ENCODE measurements at regions not wholly inside any gene's neighbourhood (a gene's known extent, or its start where the extent isn't known, plus 50 kb on each side); places are given as distances from the start of the nearest gene placed in this dataset.

DNA sequence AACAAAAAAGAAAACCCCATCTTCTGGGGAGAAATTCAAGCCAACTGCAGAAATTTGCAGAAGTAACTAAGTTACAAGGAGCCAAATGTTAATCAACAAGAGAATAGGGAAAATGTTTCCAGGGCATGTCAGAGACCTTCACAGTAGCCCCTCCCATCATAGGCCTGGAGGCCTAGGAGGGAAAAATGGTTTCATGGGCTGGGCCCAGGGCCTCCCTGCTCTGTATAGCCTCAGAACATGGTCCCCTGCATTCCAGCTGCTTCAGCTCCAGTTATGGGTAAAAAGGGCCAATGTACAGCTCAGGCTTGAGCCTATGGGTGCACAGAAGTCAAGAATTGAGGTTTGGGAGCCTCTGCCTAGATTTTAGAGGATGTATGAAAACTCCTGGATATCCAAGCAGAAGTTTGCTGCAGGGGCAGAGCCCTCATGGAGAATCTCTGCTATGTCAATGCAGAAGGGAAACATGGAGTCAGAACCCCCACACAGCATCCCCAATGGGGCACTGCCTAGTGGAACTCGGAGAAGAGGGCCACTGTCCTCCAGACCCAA lies 260.9 kb downstream of the DUSP6 start:
- H3K36me3 ChIP-seq: no peaks in the 10 kb centered on the region
- ATAC-seq (ENCODE audit: insufficient number of reproducible peaks, low FRiP score, low read depth): no peak
- H3K4me1 ChIP-seq (ENCODE audit: control insufficient read depth in 1 of 2, low read depth in 2 of 2): no peaks in the 10 kb centered on the region
- no peak for DNase-seq (ENCODE audit: low spot score)
- H3K27me3 ChIP-seq (replicated peaks; ENCODE audit: insufficient read depth): no peaks in the 10 kb centered on the region
- no peak overlapping the region for H3K27ac ChIP-seq
- TF ChIP-seq, protein P1, sequence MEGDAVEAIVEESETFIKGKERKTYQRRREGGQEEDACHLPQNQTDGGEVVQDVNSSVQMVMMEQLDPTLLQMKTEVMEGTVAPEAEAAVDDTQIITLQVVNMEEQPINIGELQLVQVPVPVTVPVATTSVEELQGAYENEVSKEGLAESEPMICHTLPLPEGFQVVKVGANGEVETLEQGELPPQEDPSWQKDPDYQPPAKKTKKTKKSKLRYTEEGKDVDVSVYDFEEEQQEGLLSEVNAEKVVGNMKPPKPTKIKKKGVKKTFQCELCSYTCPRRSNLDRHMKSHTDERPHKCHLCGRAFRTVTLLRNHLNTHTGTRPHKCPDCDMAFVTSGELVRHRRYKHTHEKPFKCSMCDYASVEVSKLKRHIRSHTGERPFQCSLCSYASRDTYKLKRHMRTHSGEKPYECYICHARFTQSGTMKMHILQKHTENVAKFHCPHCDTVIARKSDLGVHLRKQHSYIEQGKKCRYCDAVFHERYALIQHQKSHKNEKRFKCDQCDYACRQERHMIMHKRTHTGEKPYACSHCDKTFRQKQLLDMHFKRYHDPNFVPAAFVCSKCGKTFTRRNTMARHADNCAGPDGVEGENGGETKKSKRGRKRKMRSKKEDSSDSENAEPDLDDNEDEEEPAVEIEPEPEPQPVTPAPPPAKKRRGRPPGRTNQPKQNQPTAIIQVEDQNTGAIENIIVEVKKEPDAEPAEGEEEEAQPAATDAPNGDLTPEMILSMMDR (IDR thresholded peaks at IDR 0.05): no peak
- no peaks in the 10 kb centered on the region for H3K9me3 ChIP-seq
- no peak overlapping the region for H3K4me3 ChIP-seq

DNA sequence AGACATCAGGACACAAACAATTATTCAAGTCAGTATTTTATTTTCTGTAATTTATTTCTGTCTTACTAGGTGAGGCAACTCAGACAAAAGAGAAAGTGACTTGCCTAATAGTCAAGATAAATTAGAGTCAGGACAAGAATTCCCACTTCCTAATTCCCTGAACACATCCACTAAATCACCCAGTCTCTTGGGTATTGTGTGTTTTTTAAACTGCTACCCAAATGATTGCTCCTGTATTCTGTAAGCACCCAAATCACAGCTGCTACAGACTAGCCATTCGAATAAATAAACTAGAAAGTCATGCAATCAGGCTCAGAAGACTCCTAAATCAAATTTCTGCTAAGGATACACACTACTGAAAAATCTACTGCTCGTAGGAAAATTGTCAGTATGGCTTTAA lies 263.0 kb downstream of the DUSP6 start:
- no peak overlapping the region for H3K27ac ChIP-seq
- no peaks in the 10 kb centered on the region for H3K27me3 ChIP-seq (replicated peaks; ENCODE audit: insufficient read depth)
- H3K4me1 ChIP-seq (ENCODE audit: control insufficient read depth in 1 of 2, low read depth in 2 of 2): no peaks in the 10 kb centered on the region
- no peak for DNase-seq (ENCODE audit: low spot score)
- no peaks in the 10 kb centered on the region for H3K36me3 ChIP-seq
- ATAC-seq (ENCODE audit: insufficient number of reproducible peaks, low FRiP score, low read depth): no peak
- TF ChIP-seq, protein P1 (IDR thresholded peaks at IDR 0.05): no peak
- no peaks in the 10 kb centered on the region for H3K9me3 ChIP-seq
- H3K4me3 ChIP-seq: no peak overlapping the region

DNA sequence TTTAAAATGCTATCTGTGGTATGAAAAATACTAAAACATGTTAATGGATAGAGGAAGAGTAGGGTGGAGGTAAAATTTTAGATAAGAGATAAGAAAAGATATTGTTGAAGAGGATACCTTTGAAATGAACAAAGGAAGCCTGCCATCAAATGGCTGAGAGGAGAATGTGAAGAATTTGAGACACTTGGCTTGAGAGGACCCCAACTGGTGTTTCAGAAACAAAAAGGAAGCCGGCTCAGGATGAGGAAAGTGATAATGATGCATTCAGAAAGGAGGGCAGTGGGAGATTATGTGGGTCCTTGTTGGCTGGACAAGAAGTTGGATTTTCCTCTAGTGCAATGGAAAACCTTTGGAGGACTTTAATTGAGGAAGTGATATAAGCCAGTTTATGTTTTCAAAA lies 264.4 kb downstream of the DUSP6 start:
- no peaks in the 10 kb centered on the region for H3K9me3 ChIP-seq
- H3K4me1 ChIP-seq (ENCODE audit: control insufficient read depth in 1 of 2, low read depth in 2 of 2): no peaks in the 10 kb centered on the region
- no peak overlapping the region for H3K27ac ChIP-seq
- H3K27me3 ChIP-seq (replicated peaks; ENCODE audit: insufficient read depth): no peaks in the 10 kb centered on the region
- ATAC-seq (ENCODE audit: insufficient number of reproducible peaks, low FRiP score, low read depth) (no peak), DNase-seq (ENCODE audit: low spot score) (no peak)
- no peaks in the 10 kb centered on the region for H3K36me3 ChIP-seq
- H3K4me3 ChIP-seq: no peak overlapping the region
- TF ChIP-seq, protein P1 (IDR thresholded peaks at IDR 0.05): no peak

DNA sequence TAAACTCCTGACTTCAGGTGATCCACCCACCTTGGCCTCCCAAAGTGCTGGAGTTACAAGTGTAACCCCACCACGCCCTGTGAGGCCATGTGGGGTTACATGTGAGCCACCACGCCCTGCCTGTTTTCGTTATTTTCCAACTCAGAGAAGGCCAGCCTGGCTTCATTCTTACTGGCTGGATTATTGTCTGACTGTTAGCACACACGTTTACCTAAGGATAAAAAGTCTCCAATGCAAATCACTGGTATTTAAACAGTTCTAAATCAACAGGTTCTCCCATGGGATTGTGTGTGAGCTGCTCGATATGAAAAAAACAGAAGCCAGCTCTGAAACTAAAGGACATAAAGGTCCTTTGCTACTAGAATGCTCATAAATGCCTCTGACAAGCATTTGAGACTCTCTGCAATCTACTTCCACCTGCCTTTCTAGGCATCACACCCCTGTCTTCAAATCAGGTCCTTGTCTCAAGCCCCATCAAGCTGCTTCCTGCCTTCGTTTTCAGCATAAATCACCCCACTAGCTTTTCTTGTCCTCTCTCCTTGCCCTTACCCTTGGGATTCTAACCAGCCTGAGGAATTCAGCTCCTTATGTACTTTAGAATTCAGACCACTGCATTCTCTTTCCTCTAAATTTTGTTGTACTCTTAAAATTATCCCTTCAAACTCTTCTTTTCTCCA lies 265.0 kb downstream of the DUSP6 start:
- no peak for DNase-seq (ENCODE audit: low spot score)
- ATAC-seq (ENCODE audit: insufficient number of reproducible peaks, low FRiP score, low read depth): no peak
- TF ChIP-seq, protein P1 (IDR thresholded peaks at IDR 0.05): no peak

DNA sequence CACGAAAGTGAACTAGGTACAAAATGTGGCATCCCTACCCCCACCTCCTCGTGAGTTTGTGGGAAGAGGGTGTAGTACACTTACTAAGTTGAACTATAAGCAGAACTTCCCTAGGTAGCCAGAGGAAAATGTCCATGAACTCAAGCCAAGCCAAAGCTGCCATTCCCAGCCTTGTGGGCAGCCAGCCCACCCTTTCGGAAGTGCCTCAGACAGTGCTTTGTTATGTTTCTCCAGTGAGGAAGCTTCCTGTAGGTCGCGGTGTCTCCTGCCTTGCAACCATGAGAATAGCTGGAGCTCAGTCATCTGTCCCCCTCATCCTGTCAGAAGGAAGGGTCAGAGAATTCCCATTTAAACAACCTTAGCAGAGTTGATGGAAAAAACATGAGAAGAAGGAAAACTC lies 266.9 kb downstream of the DUSP6 start:
- H3K27ac ChIP-seq: no peak overlapping the region
- DNase-seq (ENCODE audit: low spot score): no peak
- no peaks in the 10 kb centered on the region for H3K9me3 ChIP-seq
- H3K36me3 ChIP-seq: no peaks in the 10 kb centered on the region
- TF ChIP-seq, protein P1 (IDR thresholded peaks at IDR 0.05): no peak
- H3K27me3 ChIP-seq (replicated peaks; ENCODE audit: insufficient read depth): no peaks in the 10 kb centered on the region
- no peaks in the 10 kb centered on the region for H3K4me1 ChIP-seq (ENCODE audit: control insufficient read depth in 1 of 2, low read depth in 2 of 2)
- no peak for ATAC-seq (ENCODE audit: insufficient number of reproducible peaks, low FRiP score, low read depth)
- H3K4me3 ChIP-seq: no peak overlapping the region

More for the DNA sequence above, 265.0 kb downstream of the DUSP6 start:
- Histone ChIP-seq H3K9me3 (no peaks in the 10 kb centered on the region), H3K4me3 (no peak overlapping the region), H3K4me1 (ENCODE audit: control insufficient read depth in 1 of 2, low read depth in 2 of 2) (no peaks in the 10 kb centered on the region), H3K27me3 (replicated peaks; ENCODE audit: insufficient read depth) (no peaks in the 10 kb centered on the region), H3K36me3 (no peaks in the 10 kb centered on the region), H3K27ac (no peak overlapping the region)

Measured in thoracic aorta (tissue), 2 donors.